GM23338 (cell line): ENCODE measurements at regions not wholly inside any gene's neighbourhood (a gene's known extent, or its start where the extent isn't known, plus 50 kb on each side); places are given as distances from the start of the nearest gene placed in this dataset.

ENCODE experiments used
- ATAC-seq: fragments of 200-7000 bp; cut with Tn5 transposase; 3 replicates; pipeline ENCODE4 v1.9.1; 2020
- DNase-seq: peaks from one replicate; pipeline ENCODE4 v3.0.0-alpha.2; 2015; ENCODE audit warnings: low spot score
- H2AFZ ChIP-seq: fragments of 200-600 bp; sonication (generic); 2 replicates; pipeline ENCODE4 v1.8.0; 2016; ENCODE audit warnings: antibody characterized with exemption, mild to moderate bottlenecking, moderate library complexity
- H3F3A ChIP-seq: fragments of 200-600 bp; sonication (generic); replicated peaks from 2 replicates; pipeline ENCODE4 v1.8.0; 2017; ENCODE audit warnings: antibody characterized with exemption, mixed run types, low read depth
- H3K27ac ChIP-seq: fragments of 200-600 bp; sonication (generic); 2 replicates; pipeline ENCODE4 v1.6.1; 2016; ENCODE audit warnings: low read depth
- H3K27me3 ChIP-seq: fragments of 200-600 bp; sonication (generic); 2 replicates; pipeline ENCODE4 v1.8.0; 2016; ENCODE audit warnings: mild to moderate bottlenecking, mixed run types, moderate library complexity; ENCODE audit not compliant: insufficient read depth
- H3K36me3 ChIP-seq: fragments of 200-600 bp; sonication (generic); 2 replicates; pipeline ENCODE4 v1.8.0; 2016; ENCODE audit warnings: mild to moderate bottlenecking; ENCODE audit not compliant: insufficient read depth
- H3K4me1 ChIP-seq: fragments of 200-600 bp; sonication (generic); 2 replicates; pipeline ENCODE4 v1.8.0; 2016; ENCODE audit warnings: mild to moderate bottlenecking, moderate library complexity; ENCODE audit not compliant: insufficient read depth
- H3K4me2 ChIP-seq: fragments of 200-600 bp; sonication (generic); 2 replicates; pipeline ENCODE4 v1.7.1; 2017; ENCODE audit warnings: mixed run types
- H3K4me3 ChIP-seq: fragments of 200-600 bp; sonication (generic); 2 replicates; pipeline ENCODE4 v1.6.1; 2016; ENCODE audit warnings: mixed run types
- H3K79me2 ChIP-seq: fragments of 200-600 bp; sonication (generic); replicated peaks from 2 replicates; pipeline ENCODE4 v1.8.0; 2017; ENCODE audit warnings: mild to moderate bottlenecking; ENCODE audit not compliant: insufficient read depth
- H3K9me2 ChIP-seq: fragments of 200-600 bp; sonication (generic); 2 replicates; pipeline ENCODE4 v1.8.0; 2017; ENCODE audit not compliant: insufficient read depth
- H4K20me1 ChIP-seq: fragments of 200-600 bp; sonication (generic); replicated peaks from 2 replicates; pipeline ENCODE4 v1.8.0; 2017; ENCODE audit warnings: mild to moderate bottlenecking; ENCODE audit not compliant: insufficient read depth
- H3K27ac Mint-ChIP-seq: 2 replicates; pipeline ENCODE4 v1.8.0; 2020; ENCODE audit warnings: inconsistent platforms, mild to moderate bottlenecking, moderate library complexity, mixed read lengths
- H3K27me3 Mint-ChIP-seq: 3 replicates; pipeline ENCODE4 v1.8.0; 2022; ENCODE audit warnings: low read depth, mild to moderate bottlenecking, moderate library complexity, mixed read lengths, inconsistent platforms; ENCODE audit not compliant: insufficient read depth, poor library complexity
- H3K36me3 Mint-ChIP-seq: 3 replicates; pipeline ENCODE4 v1.8.0; 2021; ENCODE audit warnings: low read depth, mild to moderate bottlenecking, inconsistent platforms, moderate library complexity, mixed read lengths
- H3K4me1 Mint-ChIP-seq: 3 replicates; pipeline ENCODE4 v1.8.0; 2020; ENCODE audit warnings: mild to moderate bottlenecking, inconsistent platforms, mixed read lengths
- H3K4me3 Mint-ChIP-seq: 3 replicates; pipeline ENCODE4 v1.8.0; 2021; ENCODE audit warnings: moderate library complexity, mild to moderate bottlenecking, inconsistent platforms, mixed read lengths
- H3K9me3 Mint-ChIP-seq: 3 replicates; pipeline ENCODE4 v1.8.0; 2020; ENCODE audit warnings: moderate library complexity, mild to moderate bottlenecking, inconsistent platforms, mixed read lengths
- EZH2 ChIP-seq: fragments of 200-600 bp; sonication (generic); IDR thresholded peaks from one replicate; pipeline ENCODE4 v1.8.0; 2017; ENCODE audit warnings: antibody characterized with exemption, mild to moderate bottlenecking, low read depth; ENCODE audit not compliant: unreplicated experiment
- EZH2phosphoT487 ChIP-seq: fragments of 200-600 bp; sonication (generic); IDR thresholded peaks from one replicate; pipeline ENCODE4 v1.8.1; 2018; ENCODE audit warnings: antibody characterized with exemption; ENCODE audit not compliant: unreplicated experiment
- JUNB ChIP-seq: IDR thresholded peaks from one replicate; pipeline ENCODE4 v1.6.1; 2016; ENCODE audit warnings: antibody characterized with exemption; ENCODE audit not compliant: unreplicated experiment
- NANOG ChIP-seq: IDR thresholded peaks from 2 replicates; pipeline ENCODE4 v1.6.1; 2016; ENCODE audit warnings: antibody characterized with exemption, borderline replicate concordance
- STAT1 ChIP-seq: IDR thresholded peaks from one replicate; pipeline ENCODE4 v1.6.1; 2016; ENCODE audit warnings: antibody characterized with exemption; ENCODE audit not compliant: unreplicated experiment
- ZNF114 ChIP-seq: fragments of 250-450 bp; sonication (Bioruptor Pico); IDR thresholded peaks from 2 replicates; pipeline ENCODE4 v1.5.0; 2020; ENCODE audit warnings: mild to moderate bottlenecking, moderate library complexity
- TF ChIP-seq, protein P1 (sequence below): fragments of 250-450 bp; sonication (Bioruptor Pico); IDR thresholded peaks from 2 replicates; pipeline ENCODE4 v1.5.0; 2020; ENCODE audit warnings: mild to moderate bottlenecking, moderate library complexity
- TF ChIP-seq, protein P2 (sequence below), 2 experiments: fragments of 200-600 bp in 1 of 2; sonication (generic) in 1 of 2; conservative IDR thresholded peaks; 2 replicates each; pipeline versions ENCODE4 v1.5.1 to v1.6.1; 2016 to 2017; ENCODE audit warnings: antibody characterized with exemption in 2 of 2, low read depth in 2 of 2, mild to moderate bottlenecking in 2 of 2, moderate library complexity in 1 of 2
- TF ChIP-seq, protein P3 (sequence below): IDR thresholded peaks from 2 replicates; pipeline ENCODE4 v1.6.1; 2016; ENCODE audit warnings: antibody characterized with exemption
- TF ChIP-seq, protein P4 (sequence below): IDR thresholded peaks from one replicate; pipeline ENCODE4 v1.6.1; 2018; ENCODE audit warnings: antibody characterized with exemption; ENCODE audit not compliant: unreplicated experiment

DNA sequence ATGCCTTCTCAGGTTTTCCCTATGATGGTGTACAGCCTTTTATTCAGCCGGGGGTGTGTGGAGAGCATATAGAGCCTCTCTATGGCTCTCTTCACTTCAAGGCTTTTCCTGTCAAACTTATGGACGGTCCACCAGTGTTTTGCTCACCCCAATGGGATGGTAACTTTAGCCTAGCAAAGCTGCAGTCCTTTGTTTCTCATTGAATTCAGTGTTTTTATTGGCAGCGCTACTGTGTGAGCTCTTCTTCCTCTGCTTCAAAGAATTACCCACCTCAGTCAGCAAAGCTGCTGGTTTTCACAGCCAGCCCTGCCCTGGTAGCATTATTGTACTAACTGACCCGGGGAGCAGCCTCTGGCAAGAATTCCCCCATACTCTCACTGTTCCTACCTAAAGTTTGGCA, 145.3 kb upstream of the RRP15 start (continued):
- TF ChIP-seq, protein P1, sequence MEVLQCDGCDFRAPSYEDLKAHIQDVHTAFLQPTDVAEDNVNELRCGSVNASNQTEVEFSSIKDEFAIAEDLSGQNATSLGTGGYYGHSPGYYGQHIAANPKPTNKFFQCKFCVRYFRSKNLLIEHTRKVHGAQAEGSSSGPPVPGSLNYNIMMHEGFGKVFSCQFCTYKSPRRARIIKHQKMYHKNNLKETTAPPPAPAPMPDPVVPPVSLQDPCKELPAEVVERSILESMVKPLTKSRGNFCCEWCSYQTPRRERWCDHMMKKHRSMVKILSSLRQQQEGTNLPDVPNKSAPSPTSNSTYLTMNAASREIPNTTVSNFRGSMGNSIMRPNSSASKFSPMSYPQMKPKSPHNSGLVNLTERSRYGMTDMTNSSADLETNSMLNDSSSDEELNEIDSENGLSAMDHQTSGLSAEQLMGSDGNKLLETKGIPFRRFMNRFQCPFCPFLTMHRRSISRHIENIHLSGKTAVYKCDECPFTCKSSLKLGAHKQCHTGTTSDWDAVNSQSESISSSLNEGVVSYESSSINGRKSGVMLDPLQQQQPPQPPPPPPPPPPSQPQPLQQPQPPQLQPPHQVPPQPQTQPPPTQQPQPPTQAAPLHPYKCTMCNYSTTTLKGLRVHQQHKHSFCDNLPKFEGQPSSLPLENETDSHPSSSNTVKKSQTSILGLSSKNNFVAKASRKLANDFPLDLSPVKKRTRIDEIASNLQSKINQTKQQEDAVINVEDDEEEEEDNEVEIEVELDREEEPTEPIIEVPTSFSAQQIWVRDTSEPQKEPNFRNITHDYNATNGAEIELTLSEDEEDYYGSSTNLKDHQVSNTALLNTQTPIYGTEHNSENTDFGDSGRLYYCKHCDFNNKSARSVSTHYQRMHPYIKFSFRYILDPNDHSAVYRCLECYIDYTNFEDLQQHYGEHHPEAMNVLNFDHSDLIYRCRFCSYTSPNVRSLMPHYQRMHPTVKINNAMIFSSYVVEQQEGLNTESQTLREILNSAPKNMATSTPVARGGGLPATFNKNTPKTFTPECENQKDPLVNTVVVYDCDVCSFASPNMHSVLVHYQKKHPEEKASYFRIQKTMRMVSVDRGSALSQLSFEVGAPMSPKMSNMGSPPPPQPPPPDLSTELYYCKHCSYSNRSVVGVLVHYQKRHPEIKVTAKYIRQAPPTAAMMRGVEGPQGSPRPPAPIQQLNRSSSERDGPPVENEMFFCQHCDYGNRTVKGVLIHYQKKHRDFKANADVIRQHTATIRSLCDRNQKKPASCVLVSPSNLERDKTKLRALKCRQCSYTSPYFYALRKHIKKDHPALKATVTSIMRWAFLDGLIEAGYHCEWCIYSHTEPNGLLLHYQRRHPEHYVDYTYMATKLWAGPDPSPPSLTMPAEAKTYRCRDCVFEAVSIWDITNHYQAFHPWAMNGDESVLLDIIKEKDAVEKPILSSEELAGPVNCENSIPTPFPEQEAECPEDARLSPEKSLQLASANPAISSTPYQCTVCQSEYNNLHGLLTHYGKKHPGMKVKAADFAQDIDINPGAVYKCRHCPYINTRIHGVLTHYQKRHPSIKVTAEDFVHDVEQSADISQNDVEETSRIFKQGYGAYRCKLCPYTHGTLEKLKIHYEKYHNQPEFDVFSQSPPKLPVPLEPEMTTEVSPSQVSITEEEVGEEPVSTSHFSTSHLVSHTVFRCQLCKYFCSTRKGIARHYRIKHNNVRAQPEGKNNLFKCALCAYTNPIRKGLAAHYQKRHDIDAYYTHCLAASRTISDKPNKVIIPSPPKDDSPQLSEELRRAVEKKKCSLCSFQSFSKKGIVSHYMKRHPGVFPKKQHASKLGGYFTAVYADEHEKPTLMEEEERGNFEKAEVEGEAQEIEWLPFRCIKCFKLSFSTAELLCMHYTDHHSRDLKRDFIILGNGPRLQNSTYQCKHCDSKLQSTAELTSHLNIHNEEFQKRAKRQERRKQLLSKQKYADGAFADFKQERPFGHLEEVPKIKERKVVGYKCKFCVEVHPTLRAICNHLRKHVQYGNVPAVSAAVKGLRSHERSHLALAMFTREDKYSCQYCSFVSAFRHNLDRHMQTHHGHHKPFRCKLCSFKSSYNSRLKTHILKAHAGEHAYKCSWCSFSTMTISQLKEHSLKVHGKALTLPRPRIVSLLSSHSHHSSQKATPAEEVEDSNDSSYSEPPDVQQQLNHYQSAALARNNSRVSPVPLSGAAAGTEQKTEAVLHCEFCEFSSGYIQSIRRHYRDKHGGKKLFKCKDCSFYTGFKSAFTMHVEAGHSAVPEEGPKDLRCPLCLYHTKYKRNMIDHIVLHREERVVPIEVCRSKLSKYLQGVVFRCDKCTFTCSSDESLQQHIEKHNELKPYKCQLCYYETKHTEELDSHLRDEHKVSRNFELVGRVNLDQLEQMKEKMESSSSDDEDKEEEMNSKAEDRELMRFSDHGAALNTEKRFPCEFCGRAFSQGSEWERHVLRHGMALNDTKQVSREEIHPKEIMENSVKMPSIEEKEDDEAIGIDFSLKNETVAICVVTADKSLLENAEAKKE (CRISPR knock-in tag) = no peak
- TF ChIP-seq EZH2phosphoT487 (no peak), STAT1 (no peak), NANOG (no peak)
- TF ChIP-seq, protein P2, sequence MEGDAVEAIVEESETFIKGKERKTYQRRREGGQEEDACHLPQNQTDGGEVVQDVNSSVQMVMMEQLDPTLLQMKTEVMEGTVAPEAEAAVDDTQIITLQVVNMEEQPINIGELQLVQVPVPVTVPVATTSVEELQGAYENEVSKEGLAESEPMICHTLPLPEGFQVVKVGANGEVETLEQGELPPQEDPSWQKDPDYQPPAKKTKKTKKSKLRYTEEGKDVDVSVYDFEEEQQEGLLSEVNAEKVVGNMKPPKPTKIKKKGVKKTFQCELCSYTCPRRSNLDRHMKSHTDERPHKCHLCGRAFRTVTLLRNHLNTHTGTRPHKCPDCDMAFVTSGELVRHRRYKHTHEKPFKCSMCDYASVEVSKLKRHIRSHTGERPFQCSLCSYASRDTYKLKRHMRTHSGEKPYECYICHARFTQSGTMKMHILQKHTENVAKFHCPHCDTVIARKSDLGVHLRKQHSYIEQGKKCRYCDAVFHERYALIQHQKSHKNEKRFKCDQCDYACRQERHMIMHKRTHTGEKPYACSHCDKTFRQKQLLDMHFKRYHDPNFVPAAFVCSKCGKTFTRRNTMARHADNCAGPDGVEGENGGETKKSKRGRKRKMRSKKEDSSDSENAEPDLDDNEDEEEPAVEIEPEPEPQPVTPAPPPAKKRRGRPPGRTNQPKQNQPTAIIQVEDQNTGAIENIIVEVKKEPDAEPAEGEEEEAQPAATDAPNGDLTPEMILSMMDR (conservative IDR thresholded peaks at IDR 0.05; ENCODE audit: low read depth in 2 of 2) = no peak
- TF ChIP-seq, protein P3, sequence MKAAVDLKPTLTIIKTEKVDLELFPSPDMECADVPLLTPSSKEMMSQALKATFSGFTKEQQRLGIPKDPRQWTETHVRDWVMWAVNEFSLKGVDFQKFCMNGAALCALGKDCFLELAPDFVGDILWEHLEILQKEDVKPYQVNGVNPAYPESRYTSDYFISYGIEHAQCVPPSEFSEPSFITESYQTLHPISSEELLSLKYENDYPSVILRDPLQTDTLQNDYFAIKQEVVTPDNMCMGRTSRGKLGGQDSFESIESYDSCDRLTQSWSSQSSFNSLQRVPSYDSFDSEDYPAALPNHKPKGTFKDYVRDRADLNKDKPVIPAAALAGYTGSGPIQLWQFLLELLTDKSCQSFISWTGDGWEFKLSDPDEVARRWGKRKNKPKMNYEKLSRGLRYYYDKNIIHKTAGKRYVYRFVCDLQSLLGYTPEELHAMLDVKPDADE = no peak

DNA sequence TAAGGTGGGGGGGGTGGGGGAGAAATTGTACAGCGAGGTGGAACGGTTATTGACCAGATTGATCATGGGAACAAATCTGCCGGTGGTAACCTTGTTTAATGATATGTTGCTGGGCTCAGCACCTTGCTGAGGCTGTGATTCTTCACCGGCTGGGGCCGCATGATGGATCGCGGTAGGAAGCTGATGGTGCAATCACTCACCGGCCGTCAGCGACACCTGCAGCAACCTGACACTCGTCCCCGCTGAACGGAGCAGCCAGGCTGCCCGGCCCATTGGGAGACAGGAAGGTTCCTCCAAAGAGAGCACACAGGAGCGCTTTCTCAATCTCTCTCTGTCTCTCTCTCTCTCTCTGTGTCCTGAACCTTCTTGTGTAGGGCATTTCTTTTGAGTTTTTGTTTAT, 128.5 kb upstream of the RRP15 start:
- Histone ChIP-seq H3K27me3 (no peaks in the 10 kb centered on the region), H4K20me1 (no peaks in the 10 kb centered on the region), H3K4me1 (peaks cover 19% of the 10 kb centered on the region), H3K79me2 (no peaks in the 10 kb centered on the region), H3K4me2 (peak overlapping the region; percentile 60), H2AFZ (no peak overlapping the region), H3F3A (no peaks in the 10 kb centered on the region), H3K9me2 (no peaks in the 10 kb centered on the region), H3K36me3 (no peaks in the 10 kb centered on the region), H3K4me3 (peak overlapping the region; percentile 41), H3K27ac (no peak overlapping the region)
- peaks cover 22% of the 10 kb centered on the region for H3K4me1 Mint-ChIP-seq
- DNase-seq (peak; percentile 93), ATAC-seq (peak; percentile 100)
- H3K9me3 Mint-ChIP-seq = no peaks in the 10 kb centered on the region
- peak overlapping the region; percentile 49 for H3K4me3 Mint-ChIP-seq
- no peaks in the 10 kb centered on the region for H3K36me3 Mint-ChIP-seq
- no peak overlapping the region for H3K27ac Mint-ChIP-seq
- H3K27me3 Mint-ChIP-seq = no peaks in the 10 kb centered on the region
- TF ChIP-seq ZNF114 (CRISPR knock-in tag) (no peak), NANOG (0 out of 2 replicates have a peak, but pooled peaks have one; percentile 10), JUNB (no peak), EZH2 (no peak)
- TF ChIP-seq, protein P4, sequence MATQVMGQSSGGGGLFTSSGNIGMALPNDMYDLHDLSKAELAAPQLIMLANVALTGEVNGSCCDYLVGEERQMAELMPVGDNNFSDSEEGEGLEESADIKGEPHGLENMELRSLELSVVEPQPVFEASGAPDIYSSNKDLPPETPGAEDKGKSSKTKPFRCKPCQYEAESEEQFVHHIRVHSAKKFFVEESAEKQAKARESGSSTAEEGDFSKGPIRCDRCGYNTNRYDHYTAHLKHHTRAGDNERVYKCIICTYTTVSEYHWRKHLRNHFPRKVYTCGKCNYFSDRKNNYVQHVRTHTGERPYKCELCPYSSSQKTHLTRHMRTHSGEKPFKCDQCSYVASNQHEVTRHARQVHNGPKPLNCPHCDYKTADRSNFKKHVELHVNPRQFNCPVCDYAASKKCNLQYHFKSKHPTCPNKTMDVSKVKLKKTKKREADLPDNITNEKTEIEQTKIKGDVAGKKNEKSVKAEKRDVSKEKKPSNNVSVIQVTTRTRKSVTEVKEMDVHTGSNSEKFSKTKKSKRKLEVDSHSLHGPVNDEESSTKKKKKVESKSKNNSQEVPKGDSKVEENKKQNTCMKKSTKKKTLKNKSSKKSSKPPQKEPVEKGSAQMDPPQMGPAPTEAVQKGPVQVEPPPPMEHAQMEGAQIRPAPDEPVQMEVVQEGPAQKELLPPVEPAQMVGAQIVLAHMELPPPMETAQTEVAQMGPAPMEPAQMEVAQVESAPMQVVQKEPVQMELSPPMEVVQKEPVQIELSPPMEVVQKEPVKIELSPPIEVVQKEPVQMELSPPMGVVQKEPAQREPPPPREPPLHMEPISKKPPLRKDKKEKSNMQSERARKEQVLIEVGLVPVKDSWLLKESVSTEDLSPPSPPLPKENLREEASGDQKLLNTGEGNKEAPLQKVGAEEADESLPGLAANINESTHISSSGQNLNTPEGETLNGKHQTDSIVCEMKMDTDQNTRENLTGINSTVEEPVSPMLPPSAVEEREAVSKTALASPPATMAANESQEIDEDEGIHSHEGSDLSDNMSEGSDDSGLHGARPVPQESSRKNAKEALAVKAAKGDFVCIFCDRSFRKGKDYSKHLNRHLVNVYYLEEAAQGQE = no peak
- TF ChIP-seq, protein P2 (conservative IDR thresholded peaks at IDR 0.05; ENCODE audit: low read depth in 2 of 2) = peak in 1 of 2 experiments; percentile 53; a peak in 2 of 4 replicates
